Activated CD4-positive, CD25-positive, alpha-beta regulatory T cell treated with anti-CD3 and anti-CD28 coated beads, Interleukin-2, amount 50 U/mL, for 72 hours (primary cell): ENCODE measurements at regions not wholly inside any gene's neighbourhood (a gene's known extent, or its start where the extent isn't known, plus 50 kb on each side); places are given as distances from the start of the nearest gene placed in this dataset.

Source experiments
- DNase-seq: peaks from one replicate; pipeline ENCODE4 v3.0.0; 2021

- DNase-seq, result no peak
These were observed 1175.6 kb downstream of the BRD1 start for GRCh38 chr22:48651981-48652538.

- no peak for DNase-seq
These were observed 1176.4 kb downstream of the BRD1 start for GRCh38 chr22:48651036-48651890.

- DNase-seq, result no peak
These were observed 1177.2 kb downstream of the BRD1 start for GRCh38 chr22:48650323-48651035.

GRCh38 chr22:48649466-48649865 is 1178.2 kb downstream of the BRD1 start:
- DNase-seq, result no peak

GRCh38 chr22:48649031-48649430 is 1178.6 kb downstream of the BRD1 start:
- DNase-seq, result no peak

- DNase-seq, result no peak
These were observed 1179.8 kb downstream of the BRD1 start for GRCh38 chr22:48647606-48648515.

GRCh38 chr22:48647051-48647450 is 1180.6 kb downstream of the BRD1 start:
- no peak for DNase-seq

- DNase-seq, result no peak
These were observed 1181.3 kb downstream of the BRD1 start for GRCh38 chr22:48646216-48646925.

- no peak for DNase-seq
These were observed 1181.9 kb downstream of the BRD1 start for GRCh38 chr22:48645766-48646165.

- DNase-seq, result no peak
These were observed 1182.7 kb downstream of the BRD1 start for GRCh38 chr22:48644997-48645396.

- no peak for DNase-seq
These were observed 1183.6 kb downstream of the BRD1 start for GRCh38 chr22:48644108-48644507.

GRCh38 chr22:48643066-48643731 is 1184.5 kb downstream of the BRD1 start:
- DNase-seq, result no peak

GRCh38 chr22:48642550-48642949 is 1185.1 kb downstream of the BRD1 start:
- DNase-seq, result no peak

- DNase-seq, result no peak
These were observed 1185.7 kb downstream of the BRD1 start for GRCh38 chr22:48641906-48642475.

GRCh38 chr22:48640890-48641841 is 1186.5 kb downstream of the BRD1 start:
- no peak for DNase-seq

- no peak for DNase-seq
These were observed 1187.6 kb downstream of the BRD1 start for GRCh38 chr22:48639896-48640748.

GRCh38 chr22:48639021-48639795 is 1188.5 kb downstream of the BRD1 start:
- no peak for DNase-seq

GRCh38 chr22:48637231-48637630 is 1190.4 kb downstream of the BRD1 start:
- DNase-seq, result no peak
